ENCODE measurements at regions not wholly inside any gene's neighbourhood (a gene's known extent, or its start where the extent isn't known, plus 50 kb on each side); places are given as distances from the start of the nearest gene placed in this dataset.

DNA sequence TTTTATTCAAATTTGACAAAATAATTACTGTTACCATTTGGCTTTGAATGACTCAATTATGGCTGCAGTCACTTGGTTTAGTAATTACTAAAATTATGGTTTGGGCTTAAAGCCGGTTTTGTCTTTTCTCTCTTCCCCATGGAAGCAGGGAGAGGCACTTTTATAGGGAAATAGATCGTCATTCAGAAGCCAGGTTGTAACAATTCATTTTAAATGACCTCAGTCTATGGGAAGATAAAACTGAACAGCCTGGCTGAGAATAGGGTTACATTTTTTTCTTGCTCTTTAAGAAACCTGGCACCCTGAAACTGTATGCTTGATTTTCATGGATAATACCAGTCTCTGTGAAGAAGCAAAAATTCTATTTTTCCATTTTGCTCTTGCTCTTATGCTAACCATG lies 169.8 kb downstream of the SMC2 start:
- no peak for TF ChIP-seq EZH2 (IDR thresholded peaks at IDR 0.05; ENCODE audit: borderline replicate concordance)
- no peak for TF ChIP-seq EZH2phosphoT487 (IDR thresholded peaks at IDR 0.05; ENCODE audit: low read depth, severe bottlenecking, unreplicated experiment)

All from hepatocyte (in vitro differentiated cells).